K562 (cell line): ENCODE measurements at regions not wholly inside any gene's neighbourhood (a gene's known extent, or its start where the extent isn't known, plus 50 kb on each side); places are given as distances from the start of the nearest gene placed in this dataset.

ENCODE experiments used
- ASH1L ChIP-seq: fragments of 450-650 bp; IDR thresholded peaks from 2 replicates; pipeline ENCODE4 v1.6.1; 2018; ENCODE audit warnings: borderline replicate concordance, mild to moderate bottlenecking, low read depth; ENCODE audit not compliant: partially characterized antibody
- BRD9 ChIP-seq: fragments of 450-650 bp; IDR thresholded peaks from 2 replicates; pipeline ENCODE4 v1.6.1; 2018; ENCODE audit warnings: low read depth; ENCODE audit not compliant: partially characterized antibody
- FOXJ3 ChIP-seq: sonication (generic); formaldehyde crosslinking; IDR thresholded peaks from 2 replicates; pipeline ENCODE4 v1.4.0; 2020; ENCODE audit warnings: mild to moderate bottlenecking, missing genetic modification reagents
- FUS ChIP-seq: fragments of 200-400 bp; formaldehyde crosslinking; optimal IDR thresholded peaks from 2 replicates; pipeline ENCODE3; 2017; ENCODE audit warnings: low read depth, low read length
- KLF10 ChIP-seq: fragments of 250-450 bp; sonication (Bioruptor Pico); IDR thresholded peaks from 2 replicates; pipeline ENCODE4 v1.6.1; 2021; ENCODE audit warnings: matching md5 sums
- NR4A1 ChIP-seq, 2 experiments: fragments of 250-450 bp in 1 of 2; fragments of 450-650 bp in 1 of 2; sonication (Bioruptor Pico) in 1 of 2; IDR thresholded peaks; 2 replicates each; pipeline versions ENCODE4 v1.4.0 to v1.6.1; 2016 to 2020; ENCODE audit warnings: mild to moderate bottlenecking in 2 of 2, missing compliant biosample characterization in 1 of 2, missing genetic modification characterization in 1 of 2, moderate library complexity in 1 of 2
- RAD21 ChIP-seq, 2 experiments: fragments of 250-450 bp in 1 of 2; fragments of 450-650 bp in 1 of 2; sonication (Bioruptor Pico) in 1 of 2; formaldehyde crosslinking in 1 of 2; IDR thresholded peaks in 1 of 2; conservative IDR thresholded peaks in 1 of 2; 2 replicates each; pipeline versions ENCODE4 v1.4.0 to v1.8.0; 2020 to 2022; ENCODE audit warnings: mild to moderate bottlenecking in 2 of 2, moderate library complexity in 1 of 2
- RBFOX2 ChIP-seq: fragments of 200-400 bp; formaldehyde crosslinking; IDR thresholded peaks from 2 replicates; pipeline ENCODE4 v1.6.1; 2017; ENCODE audit warnings: low read depth, mild to moderate bottlenecking, low read length, moderate library complexity
- RBM34 ChIP-seq: fragments of 200-400 bp; formaldehyde crosslinking; IDR thresholded peaks from 2 replicates; pipeline ENCODE4 v1.6.1; 2018; ENCODE audit warnings: low read length, borderline replicate concordance; ENCODE audit not compliant: insufficient read depth
- SAP30 ChIP-seq: fragments of 200-600 bp; sonication (generic); IDR thresholded peaks from 2 replicates; pipeline ENCODE4 v1.6.1; 2012; ENCODE audit warnings: borderline replicate concordance, low read depth, mild to moderate bottlenecking, moderate library complexity, low read length, control low read depth, inconsistent platforms; ENCODE audit not compliant: insufficient read depth, poor library complexity, severe bottlenecking
- SOX6 ChIP-seq: fragments of 450-650 bp; IDR thresholded peaks from 2 replicates; pipeline ENCODE4 v1.6.1; 2014; ENCODE audit warnings: mild to moderate bottlenecking
- SREBF2 ChIP-seq: sonication (generic); formaldehyde crosslinking; IDR thresholded peaks from 2 replicates; pipeline ENCODE4 v1.4.0; 2020; ENCODE audit warnings: mild to moderate bottlenecking, missing genetic modification reagents
- TAF15 ChIP-seq: fragments of 200-400 bp; formaldehyde crosslinking; IDR thresholded peaks from 2 replicates; pipeline ENCODE4 v1.6.1; 2017; ENCODE audit warnings: mild to moderate bottlenecking, low read depth, low read length, moderate library complexity
- TAF7 ChIP-seq: fragments of 450-650 bp; IDR thresholded peaks from 2 replicates; pipeline ENCODE4 v1.6.1; 2016; ENCODE audit warnings: missing genetic modification characterization, missing compliant biosample characterization
- U2AF1 ChIP-seq: fragments of 200-400 bp; formaldehyde crosslinking; optimal IDR thresholded peaks from 2 replicates; pipeline ENCODE3; 2017; ENCODE audit warnings: mild to moderate bottlenecking, low read depth, low read length, moderate library complexity
- XRCC5 ChIP-seq: fragments of 200-400 bp; formaldehyde crosslinking; IDR thresholded peaks from 2 replicates; pipeline ENCODE4 v1.6.1; 2017; ENCODE audit warnings: low read depth, mild to moderate bottlenecking, low read length
- ZNF324 ChIP-seq: fragments of 250-450 bp; sonication (Bioruptor Pico); IDR thresholded peaks from 2 replicates; pipeline ENCODE4 v1.4.0; 2020; ENCODE audit warnings: mild to moderate bottlenecking
- ZNF586 ChIP-seq: fragments of 450-650 bp; formaldehyde crosslinking; conservative IDR thresholded peaks from 2 replicates; pipeline ENCODE4 v1.4.0; 2020; ENCODE audit warnings: mild to moderate bottlenecking, moderate library complexity
- TF ChIP-seq, protein P1 (sequence below): sonication (generic); formaldehyde crosslinking; IDR thresholded peaks from 2 replicates; pipeline ENCODE4 v1.8.1; 2022; ENCODE audit warnings: missing genetic modification reagents
- TF ChIP-seq, protein P2 (sequence below): fragments of 450-650 bp; formaldehyde crosslinking; IDR thresholded peaks from 2 replicates; pipeline ENCODE4 v1.4.0; 2020; ENCODE audit warnings: mild to moderate bottlenecking, moderate library complexity
- TF ChIP-seq, protein P3 (sequence below): fragments of 450-650 bp; IDR thresholded peaks from 2 replicates; pipeline ENCODE4 v1.6.1; 2018; ENCODE audit not compliant: partially characterized antibody

DNA sequence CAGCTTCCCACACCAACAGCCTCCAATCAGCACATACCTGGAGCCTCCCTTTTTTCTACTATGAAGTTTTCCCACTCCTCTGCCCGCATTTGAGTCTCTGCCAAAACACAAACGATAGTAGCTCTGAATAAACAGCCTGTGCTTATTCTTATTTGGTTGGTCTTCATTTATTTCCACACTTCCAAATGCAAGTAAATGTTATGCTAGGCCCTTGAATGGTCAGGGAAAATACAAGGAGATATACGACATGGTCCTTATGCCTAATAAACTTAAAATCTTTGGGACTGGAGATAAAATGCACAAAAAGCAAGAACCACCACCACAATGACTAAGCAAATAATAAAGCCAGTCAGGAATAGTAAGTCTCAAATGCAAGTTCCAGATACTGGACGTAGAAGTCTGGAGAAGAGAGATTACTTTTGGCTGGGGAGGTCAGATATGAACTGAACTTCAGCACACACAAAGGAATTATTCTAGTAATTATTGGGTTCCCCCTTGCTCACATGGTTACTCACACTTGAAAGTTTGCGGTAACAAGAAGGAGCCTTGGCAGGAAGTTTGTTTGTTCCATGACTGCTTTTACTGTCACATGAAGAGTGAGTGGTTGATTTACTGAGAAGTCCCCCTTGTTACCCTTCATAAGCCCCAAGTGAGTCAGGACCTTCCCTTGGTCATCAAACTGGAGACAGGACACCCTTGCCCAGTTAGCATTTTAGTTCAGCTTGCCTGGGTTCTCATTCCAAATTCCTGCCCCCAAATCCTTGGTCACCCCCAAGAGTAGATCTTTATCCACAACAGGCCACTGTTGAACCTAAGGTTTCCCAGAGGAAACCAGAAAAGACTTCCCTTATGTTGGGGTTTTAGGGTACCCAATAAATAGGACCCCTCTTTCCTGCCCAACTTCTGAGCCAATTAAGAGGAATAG, 511.2 kb upstream of the JARID2 start (continued):
- TF ChIP-seq, protein P1, sequence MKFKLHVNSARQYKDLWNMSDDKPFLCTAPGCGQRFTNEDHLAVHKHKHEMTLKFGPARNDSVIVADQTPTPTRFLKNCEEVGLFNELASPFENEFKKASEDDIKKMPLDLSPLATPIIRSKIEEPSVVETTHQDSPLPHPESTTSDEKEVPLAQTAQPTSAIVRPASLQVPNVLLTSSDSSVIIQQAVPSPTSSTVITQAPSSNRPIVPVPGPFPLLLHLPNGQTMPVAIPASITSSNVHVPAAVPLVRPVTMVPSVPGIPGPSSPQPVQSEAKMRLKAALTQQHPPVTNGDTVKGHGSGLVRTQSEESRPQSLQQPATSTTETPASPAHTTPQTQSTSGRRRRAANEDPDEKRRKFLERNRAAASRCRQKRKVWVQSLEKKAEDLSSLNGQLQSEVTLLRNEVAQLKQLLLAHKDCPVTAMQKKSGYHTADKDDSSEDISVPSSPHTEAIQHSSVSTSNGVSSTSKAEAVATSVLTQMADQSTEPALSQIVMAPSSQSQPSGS (CRISPR knock-in tag), result no peak
- TF ChIP-seq RAD21 (CRISPR knock-in tag; conservative IDR thresholded peaks at IDR 0.05 in 1 of 2, IDR thresholded peaks at IDR 0.05 in 1 of 2) (peak; percentile 42 to 48), SAP30 (no peak), FOXJ3 (CRISPR knock-in tag) (no peak), FUS (no peak), TAF15 (no peak), RBM34 (no peak), U2AF1 (no peak), KLF10 (CRISPR knock-in tag) (no peak), BRD9 (peak; percentile 90), ZNF324 (0 out of 2 replicates have a peak, but pooled peaks have one; percentile 8), SOX6 (peak; percentile 99), RBFOX2 (no peak), TAF7 (no peak; the same call in 1 of the 2 replicates), SREBF2 (CRISPR knock-in tag) (no peak), XRCC5 (no peak), NR4A1 (CRISPR knock-in tag; IDR thresholded peaks at IDR 0.05) (no peak), NR4A1 (tag; IDR thresholded peaks at IDR 0.05) (peak; percentile 69; the same call in 1 of the 2 replicates), ZNF586 (CRISPR knock-in tag) (no peak), ASH1L (no peak)
- TF ChIP-seq, protein P2, sequence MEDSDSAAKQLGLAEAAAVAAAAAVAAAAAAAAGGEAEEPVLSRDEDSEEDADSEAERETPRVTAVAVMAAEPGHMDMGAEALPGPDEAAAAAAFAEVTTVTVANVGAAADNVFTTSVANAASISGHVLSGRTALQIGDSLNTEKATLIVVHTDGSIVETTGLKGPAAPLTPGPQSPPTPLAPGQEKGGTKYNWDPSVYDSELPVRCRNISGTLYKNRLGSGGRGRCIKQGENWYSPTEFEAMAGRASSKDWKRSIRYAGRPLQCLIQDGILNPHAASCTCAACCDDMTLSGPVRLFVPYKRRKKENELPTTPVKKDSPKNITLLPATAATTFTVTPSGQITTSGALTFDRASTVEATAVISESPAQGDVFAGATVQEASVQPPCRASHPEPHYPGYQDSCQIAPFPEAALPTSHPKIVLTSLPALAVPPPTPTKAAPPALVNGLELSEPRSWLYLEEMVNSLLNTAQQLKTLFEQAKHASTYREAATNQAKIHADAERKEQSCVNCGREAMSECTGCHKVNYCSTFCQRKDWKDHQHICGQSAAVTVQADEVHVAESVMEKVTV (CRISPR knock-in tag), result no peak
- TF ChIP-seq, protein P3, sequence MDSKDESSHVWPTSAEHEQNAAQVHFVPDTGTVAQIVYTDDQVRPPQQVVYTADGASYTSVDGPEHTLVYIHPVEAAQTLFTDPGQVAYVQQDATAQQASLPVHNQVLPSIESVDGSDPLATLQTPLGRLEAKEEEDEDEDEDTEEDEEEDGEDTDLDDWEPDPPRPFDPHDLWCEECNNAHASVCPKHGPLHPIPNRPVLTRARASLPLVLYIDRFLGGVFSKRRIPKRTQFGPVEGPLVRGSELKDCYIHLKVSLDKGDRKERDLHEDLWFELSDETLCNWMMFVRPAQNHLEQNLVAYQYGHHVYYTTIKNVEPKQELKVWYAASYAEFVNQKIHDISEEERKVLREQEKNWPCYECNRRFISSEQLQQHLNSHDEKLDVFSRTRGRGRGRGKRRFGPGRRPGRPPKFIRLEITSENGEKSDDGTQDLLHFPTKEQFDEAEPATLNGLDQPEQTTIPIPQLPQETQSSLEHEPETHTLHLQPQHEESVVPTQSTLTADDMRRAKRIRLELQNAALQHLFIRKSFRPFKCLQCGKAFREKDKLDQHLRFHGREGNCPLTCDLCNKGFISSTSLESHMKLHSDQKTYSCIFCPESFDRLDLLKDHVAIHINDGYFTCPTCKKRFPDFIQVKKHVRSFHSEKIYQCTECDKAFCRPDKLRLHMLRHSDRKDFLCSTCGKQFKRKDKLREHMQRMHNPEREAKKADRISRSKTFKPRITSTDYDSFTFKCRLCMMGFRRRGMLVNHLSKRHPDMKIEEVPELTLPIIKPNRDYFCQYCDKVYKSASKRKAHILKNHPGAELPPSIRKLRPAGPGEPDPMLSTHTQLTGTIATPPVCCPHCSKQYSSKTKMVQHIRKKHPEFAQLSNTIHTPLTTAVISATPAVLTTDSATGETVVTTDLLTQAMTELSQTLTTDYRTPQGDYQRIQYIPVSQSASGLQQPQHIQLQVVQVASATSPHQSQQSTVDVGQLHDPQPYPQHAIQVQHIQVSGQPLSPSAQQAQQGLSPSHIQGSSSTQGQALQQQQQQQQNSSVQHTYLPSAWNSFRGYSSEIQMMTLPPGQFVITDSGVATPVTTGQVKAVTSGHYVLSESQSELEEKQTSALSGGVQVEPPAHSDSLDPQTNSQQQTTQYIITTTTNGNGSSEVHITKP, result peak; percentile 49
